Central memory CD4-positive, alpha-beta T cell (primary cell): ENCODE measurements at regions not wholly inside any gene's neighbourhood (a gene's known extent, or its start where the extent isn't known, plus 50 kb on each side); places are given as distances from the start of the nearest gene placed in this dataset.

Experiments
- DNase-seq: peaks from one replicate; pipeline ENCODE4 v3.0.0; 2022

DNA sequence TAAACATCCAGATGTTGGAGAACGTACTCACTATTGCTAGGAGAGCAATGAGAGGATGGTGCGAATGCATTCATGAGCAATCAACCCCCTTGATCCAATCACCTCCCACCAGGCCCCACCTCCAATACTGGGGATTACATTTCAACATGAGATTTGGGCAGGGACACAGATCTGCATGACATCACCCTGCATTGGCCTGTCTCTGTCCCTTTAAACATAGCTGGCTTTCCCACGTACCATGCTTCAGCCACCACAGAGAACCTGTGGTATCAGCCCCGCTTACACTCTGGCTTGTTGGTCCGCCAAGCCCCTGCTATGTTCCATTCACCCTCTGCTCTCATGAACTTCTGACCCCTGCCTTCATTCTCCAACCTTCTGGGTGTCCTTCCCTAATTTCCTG is 157.5 kb upstream of the E2F8 start:
- DNase-seq: no peak

GRCh38 chr11:19395050-19395449 is 154.3 kb upstream of the E2F8 start:
- DNase-seq: no peak

DNA sequence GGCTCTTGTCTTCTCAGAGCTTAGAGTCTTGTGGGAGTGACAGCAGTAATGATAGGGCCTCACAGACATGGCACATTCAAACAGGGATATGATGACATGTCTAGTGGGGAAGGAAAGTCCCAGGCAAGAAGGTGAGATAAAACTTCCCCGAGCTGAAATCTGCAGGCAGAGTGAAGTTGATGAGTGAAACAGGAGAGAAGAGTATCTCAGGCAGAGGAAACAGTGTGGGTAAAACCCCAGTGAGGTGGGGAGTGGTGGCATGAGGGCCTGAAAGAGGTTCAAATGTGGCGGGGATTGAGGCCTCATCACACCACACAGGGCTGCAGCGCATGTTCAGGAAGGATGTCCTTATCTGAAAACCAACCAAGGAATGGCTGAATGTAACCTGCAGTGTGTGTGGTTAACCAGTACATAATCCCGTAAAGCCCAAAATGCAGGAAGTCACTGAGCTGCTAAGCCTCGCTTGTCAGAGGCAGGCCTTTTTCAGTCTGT is 153.8 kb upstream of the E2F8 start:
- DNase-seq: no peak

GRCh38 chr11:19393941-19394340 is 153.2 kb upstream of the E2F8 start:
- no peak for DNase-seq

- no peak for DNase-seq
These were observed 152.2 kb upstream of the E2F8 start for GRCh38 chr11:19392847-19393518.

- no peak for DNase-seq
These were observed 151.6 kb upstream of the E2F8 start for GRCh38 chr11:19392321-19392720.

- DNase-seq: no peak
These were observed 150.9 kb upstream of the E2F8 start for GRCh38 chr11:19391652-19392051.

DNA sequence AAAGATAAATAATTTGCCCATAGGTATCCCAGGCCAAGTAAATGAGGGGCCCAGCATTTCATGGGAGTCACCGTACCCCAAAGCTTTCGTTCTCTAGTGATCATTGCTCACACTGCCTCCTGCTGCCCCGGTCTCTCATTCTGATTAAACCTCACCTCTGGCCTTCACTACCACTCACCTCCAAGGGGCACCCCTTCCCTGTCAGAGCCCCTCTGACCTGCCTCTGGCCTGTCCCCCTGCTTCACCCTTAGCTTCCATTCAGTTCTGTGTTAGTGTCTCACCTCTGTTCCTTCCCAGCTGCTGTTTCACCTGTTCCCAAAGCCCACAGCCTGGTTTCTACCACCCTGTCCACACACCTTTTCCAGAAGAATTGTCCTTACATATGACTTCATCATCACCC is 150.3 kb upstream of the E2F8 start:
- DNase-seq: no peak

GRCh38 chr11:19389787-19390303 is 149.1 kb upstream of the E2F8 start:
- DNase-seq: no peak

DNA sequence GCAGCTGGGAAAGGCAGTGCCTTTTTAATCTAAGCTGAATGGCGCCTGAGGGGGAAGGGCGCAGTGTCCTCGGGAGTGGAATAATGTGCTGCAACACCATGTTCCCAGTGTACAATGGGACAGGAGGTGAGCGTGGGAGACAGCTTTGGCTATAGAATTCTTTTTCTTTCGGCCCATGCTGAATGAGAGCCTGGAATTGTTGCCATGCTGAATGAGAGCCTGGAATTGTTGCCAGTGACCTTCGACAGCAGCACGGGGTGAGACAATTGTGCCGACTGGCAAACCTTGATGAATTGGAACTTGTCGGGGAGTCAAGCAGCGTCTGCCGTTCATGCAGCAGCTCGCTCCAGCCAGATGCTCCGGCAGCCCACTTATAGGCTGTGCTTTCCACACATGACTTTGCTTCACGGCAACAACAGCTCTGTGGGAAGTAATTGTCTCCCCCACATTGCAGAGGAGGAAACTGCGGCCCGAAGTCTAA is 141.4 kb upstream of the E2F8 start:
- no peak for DNase-seq

DNA sequence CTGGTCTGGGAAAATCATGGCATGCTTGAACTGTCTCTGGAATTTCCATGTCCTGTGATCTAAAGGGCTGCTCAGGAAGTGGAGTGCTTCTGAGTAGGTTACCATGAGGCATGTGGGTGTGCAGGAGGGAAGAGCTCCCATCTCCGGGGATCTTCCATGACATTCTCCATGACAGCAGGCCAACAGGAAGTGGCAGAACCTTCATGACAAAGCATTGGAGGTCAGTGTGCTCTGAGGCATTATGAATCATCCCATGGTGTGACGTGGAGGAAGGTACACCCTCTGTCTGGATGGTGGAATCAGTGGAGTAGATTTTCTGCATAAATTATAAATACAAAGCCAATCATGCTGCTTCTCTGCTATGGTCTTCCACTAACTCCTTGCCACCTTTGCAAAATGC is 139.6 kb upstream of the E2F8 start:
- no peak for DNase-seq

DNA sequence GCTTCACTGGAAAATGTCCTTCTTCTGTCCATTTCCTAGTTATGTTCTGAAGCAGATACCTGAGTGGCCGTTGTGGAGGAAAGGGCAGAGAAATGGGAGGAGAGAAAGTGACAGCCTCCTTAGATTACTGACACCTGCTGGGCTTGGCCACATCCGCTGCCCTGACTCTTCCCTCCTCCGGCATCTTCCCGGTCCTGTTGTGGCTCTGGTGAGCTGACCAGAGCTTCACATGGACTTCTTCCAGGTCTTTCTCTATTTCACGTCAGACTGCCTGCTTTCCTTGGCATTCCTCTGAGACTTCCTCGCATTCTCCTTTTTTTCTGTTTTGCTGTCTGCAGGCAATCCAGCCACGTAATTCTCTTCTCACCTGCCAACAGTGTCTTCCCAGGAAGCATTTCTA is 138.7 kb upstream of the E2F8 start:
- DNase-seq: no peak

DNA sequence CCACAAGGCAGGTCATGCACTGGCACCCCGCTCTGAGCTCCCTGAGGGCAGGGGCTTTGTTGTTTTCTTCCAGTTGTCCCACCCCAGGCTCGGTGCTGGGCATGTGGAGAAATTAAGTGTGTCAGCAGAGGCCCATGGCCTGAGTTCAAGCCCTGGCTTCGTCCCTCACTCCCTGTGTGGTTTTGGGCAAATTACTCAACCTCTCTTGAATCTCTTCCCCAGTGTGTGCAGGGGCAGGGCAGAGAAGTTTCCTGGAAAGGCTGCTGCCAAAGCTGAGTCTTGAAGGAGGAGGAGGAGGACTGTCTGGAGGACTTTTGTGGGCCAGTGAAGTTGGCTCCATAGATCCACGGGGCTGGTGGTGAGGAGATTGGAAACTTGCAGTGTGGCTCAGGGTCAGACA is 138.1 kb upstream of the E2F8 start:
- DNase-seq: no peak

DNA sequence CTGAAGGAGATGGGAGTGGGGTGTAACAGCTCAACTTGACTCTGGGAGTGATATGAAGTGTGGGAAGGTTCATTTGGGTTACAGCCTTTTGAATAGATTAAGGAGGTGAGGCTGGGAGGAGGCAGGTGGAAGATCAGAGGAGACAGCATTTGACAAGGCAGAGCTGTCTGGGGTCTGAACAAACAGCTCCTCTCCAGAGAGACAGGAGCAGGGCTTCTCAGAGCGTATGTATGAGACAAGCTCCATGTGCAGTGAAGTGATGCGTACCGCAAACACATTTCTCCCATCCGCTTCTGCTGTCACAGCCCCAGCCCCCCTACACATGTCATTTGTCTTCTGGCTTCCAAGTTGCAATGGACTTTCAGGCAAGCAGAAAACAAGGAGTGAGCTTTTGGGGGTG is 137.1 kb upstream of the E2F8 start:
- no peak for DNase-seq

DNA sequence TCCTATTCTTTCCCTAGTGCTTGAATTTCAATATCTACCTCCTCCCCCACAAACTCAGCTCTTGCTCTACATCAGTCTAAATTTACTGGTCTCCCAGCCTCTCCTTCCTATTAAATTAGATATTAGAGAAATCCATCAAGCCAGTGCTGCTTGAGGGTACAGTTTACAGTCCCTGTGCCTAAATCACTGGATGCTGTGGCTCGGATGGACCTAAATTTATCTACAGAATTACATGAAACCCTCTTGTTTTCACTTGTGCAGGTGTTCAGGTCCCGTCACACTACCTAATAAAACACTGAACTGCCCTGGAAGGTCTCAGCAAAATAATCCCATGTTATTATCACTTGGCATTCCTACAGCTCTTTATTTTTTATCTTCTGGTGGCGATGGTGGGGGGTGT is 134.7 kb upstream of the E2F8 start:
- no peak for DNase-seq

DNA sequence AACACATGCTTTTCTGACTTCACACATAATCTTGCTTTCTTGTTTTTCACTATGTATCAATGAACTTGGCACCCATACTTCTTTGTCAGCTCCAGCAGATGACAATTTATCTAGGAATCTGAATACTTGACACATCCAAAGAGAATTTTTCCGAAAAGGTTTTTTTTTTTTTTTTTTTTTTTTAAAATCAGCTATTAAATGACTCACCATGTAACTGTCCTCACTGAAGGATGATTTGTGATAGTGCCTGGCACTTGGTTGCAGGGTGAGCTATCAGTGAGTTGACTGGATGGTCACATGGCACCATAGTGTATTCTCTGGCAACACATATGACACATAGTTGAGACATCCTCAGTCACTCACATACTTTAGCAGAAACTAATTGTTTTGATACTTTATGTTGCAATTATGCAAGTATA is 133.4 kb upstream of the E2F8 start:
- no peak for DNase-seq

- DNase-seq: no peak
These were observed 131.6 kb upstream of the E2F8 start for GRCh38 chr11:19372381-19372780.

- no peak for DNase-seq
These were observed 129.5 kb upstream of the E2F8 start for GRCh38 chr11:19370100-19370861.

DNA sequence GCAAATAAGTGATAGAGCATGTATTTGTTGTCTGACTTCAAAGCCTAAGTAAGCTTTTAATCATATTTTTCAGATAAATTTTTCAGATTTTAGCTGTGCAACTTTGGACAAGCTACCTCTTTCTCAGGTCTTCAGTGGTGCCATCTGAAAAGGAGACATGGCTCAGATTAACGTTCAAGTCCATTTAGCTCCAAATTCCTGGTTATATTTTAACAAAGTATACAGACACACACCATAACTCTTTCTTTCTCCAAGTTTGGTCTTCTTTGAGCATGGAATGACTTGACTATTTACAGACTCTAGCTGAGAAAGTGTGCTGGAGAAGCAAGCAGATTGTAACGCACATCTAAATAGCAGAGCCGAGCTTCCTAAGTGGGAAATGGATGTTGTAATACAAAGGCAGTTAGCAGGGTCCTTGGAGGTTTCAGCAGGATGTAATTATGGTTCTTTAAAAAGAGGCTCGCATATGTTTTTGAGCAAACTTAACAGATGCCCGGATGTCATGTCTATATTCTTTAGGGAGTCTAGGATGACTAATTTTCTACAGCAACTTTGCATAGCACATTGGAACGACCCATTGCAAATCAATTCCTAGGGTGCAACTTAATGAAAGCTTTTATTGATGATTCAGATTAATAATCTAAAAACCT is 128.1 kb upstream of the E2F8 start:
- DNase-seq: no peak

- DNase-seq: no peak
These were observed 126.4 kb upstream of the E2F8 start for GRCh38 chr11:19366992-19367709.

DNA sequence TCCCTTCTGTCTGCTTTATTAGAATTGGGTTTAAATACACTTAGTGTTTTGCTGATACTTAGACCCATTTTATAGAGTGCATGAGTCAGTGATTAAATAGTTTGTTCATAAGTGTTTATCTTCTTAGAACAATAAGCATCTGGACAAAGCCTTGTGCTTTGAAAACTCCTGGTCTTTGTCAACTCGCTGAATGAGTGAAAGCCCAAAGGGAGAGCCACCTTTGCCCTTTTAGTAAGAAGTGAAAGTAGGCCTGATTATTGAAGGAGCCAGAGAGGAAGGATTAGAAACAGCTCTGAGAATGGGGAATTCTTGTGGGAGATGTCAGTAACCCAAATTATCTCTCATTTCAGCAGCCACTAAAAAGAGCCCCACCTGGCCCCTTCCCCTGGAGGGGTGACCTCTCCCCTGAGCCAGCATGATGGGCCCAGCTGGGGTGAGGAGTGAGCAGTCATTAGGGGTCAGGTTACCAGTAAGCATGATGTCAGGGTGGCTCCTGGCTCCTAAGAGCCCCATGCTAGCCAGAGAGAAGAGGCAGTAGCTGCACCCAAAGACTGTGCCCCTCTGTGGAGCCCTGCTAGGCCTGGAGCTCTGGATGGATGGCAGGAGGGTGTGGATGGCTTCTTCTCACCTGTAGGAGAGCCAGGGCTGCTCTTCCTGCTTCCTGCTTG is 125.1 kb upstream of the E2F8 start:
- DNase-seq: no peak
